Pancreas (tissue), 10 donors: ENCODE measurements at regions not wholly inside any gene's neighbourhood (a gene's known extent, or its start where the extent isn't known, plus 50 kb on each side); places are given as distances from the start of the nearest gene placed in this dataset.

Experiments
- ATAC-seq, 4 donors: fragments of 200-7000 bp; cut with Tn5 transposase; one replicate each; pipeline versions ENCODE4 v1.8.0 to v1.9.1; 2020; ENCODE audit warnings: mild to moderate bottlenecking in 4 of 4, moderate library complexity in 4 of 4
- DNase-seq, 6 donors: peaks; one replicate each; pipeline ENCODE4 v3.0.0-alpha.2; 2020
- FAIRE-seq: peaks from 2 replicates; lab custom pipeline; 2012; peaks lifted over from hg19 to GRCh38; lab: Jason Lieb, UNC
- H3K27ac ChIP-seq, 4 donors: fragments of 200-600 bp; sonication (generic); 1 replicate in 3 of 4; 2 replicates in 1 of 4; pipeline versions ENCODE4 v1.5.0 to v1.8.0; 2020
- H3K27me3 ChIP-seq, 4 donors: fragments of 200-600 bp; one replicate each; pipeline ENCODE4 v1.8.0; 2021
- H3K36me3 ChIP-seq, 3 donors: fragments of 200-600 bp; sonication (generic) in 1 of 3; one replicate each; pipeline versions ENCODE4 v1.5.0 to v1.8.0; 2020 to 2021
- H3K4me1 ChIP-seq, 3 donors: fragments of 200-600 bp; one replicate each; pipeline ENCODE4 v1.8.0; 2021
- H3K4me3 ChIP-seq, 4 donors: fragments of 200-600 bp; sonication (generic) in 2 of 4; one replicate each; pipeline versions ENCODE4 v1.5.0 to v1.8.0; 2020 to 2021
- H3K9me3 ChIP-seq, 4 donors: fragments of 200-600 bp; one replicate each; pipeline ENCODE4 v1.8.0; 2021
- CTCF ChIP-seq, 4 donors: fragments of 200-600 bp; sonication (generic) in 3 of 4; IDR thresholded peaks; one replicate each; pipeline versions ENCODE4 v1.5.0 to v1.8.0; 2021; ENCODE audit warnings: antibody characterized with exemption in 4 of 4
- WGBS, 2 donors: extraction: QIAGEN DNeasy Blood & Tissue Kit; methylation state at CpG; one replicate each; pipeline ENCODE4 v1.1.7; 2013; 5-methylcytosine and 5-hydroxymethylcytosine counted together
- intact Hi-C, 3 donors: fragments of 100-400 bp; cut with DNase I; formaldehyde crosslinking; loops; one replicate each; pipeline versions ENCODE4 v1.11.1 to v1.14.2; 2022
- donor health status: healthy with polysubstance abuse.
- donor health status: DM: no; HTN: no; CAD: no; lungs with moderate emphysema.
- donor health status: DM: no; HTN: no; CAD: no.
- donor health status: control.
- donor health status: control.
- donor health status: Bipolar disorder and iron deficiency.
- donor health status: DM: yes; HTN: yes; CAD: no.
- donor health status: DM: no; HTN: no; CAD: no.
- donor health status: DM: no; HTN: no; CAD: no.
- donor health status: DM: yes; HTN: yes; CAD: no.

- 62 to 67% methylated on average over 1 of the region's 1 CpG for WGBS, 2 donors
- DNase-seq: no peak
- no peak for FAIRE-seq
Measured at GRCh38 chr15:46636206-46636605, 1001.4 kb downstream of the SQOR start.

GRCh38 chr15:46644501-46645481 lies 1010.0 kb downstream of the SQOR start:
- H3K9me3 ChIP-seq: no peaks in the 10 kb centered on the region
- H3K4me1 ChIP-seq: peaks cover 0 to 9% (median 0%) of the 10 kb centered on the region in 3 donors
- intact Hi-C loops: no loop called here
- ATAC-seq: peak in 3 of 4 donors; percentile 67 to 90 (median 79)
- H3K4me3 ChIP-seq: peak overlapping the region in 1 of 4 donors; percentile 5
- H3K27ac ChIP-seq: peak overlapping the region in 1 of 4 donors; percentile 31
- no peaks in the 10 kb centered on the region for H3K36me3 ChIP-seq
- WGBS, 2 donors: 56% methylated on average over 4 of the region's 4 CpGs
- FAIRE-seq: peak; percentile 37
- H3K27me3 ChIP-seq: no peaks in the 10 kb centered on the region
- no peak for TF ChIP-seq CTCF (IDR thresholded peaks at IDR 0.05)
- no peak for DNase-seq

More at GRCh38 chr15:46636206-46636605, 1001.4 kb downstream of the SQOR start:
- Histone ChIP-seq H3K27me3 (no peaks in the 10 kb centered on the region), H3K4me3 (no peak overlapping the region), H3K9me3 (no peaks in the 10 kb centered on the region), H3K36me3 (no peaks in the 10 kb centered on the region), H3K27ac (no peak overlapping the region), H3K4me1 (no peaks in the 10 kb centered on the region)
- intact Hi-C loops: no loop called here
- ATAC-seq: no peak
- TF ChIP-seq CTCF (IDR thresholded peaks at IDR 0.05): no peak

GRCh38 chr15:46646490-46646889 lies 1011.7 kb downstream of the SQOR start:
- DNase-seq: no peak
- intact Hi-C loops: no loop called here
- no peak for TF ChIP-seq CTCF (IDR thresholded peaks at IDR 0.05)
- Histone ChIP-seq H3K4me3 (no peak overlapping the region), H3K27ac (no peak overlapping the region), H3K27me3 (no peaks in the 10 kb centered on the region), H3K4me1 (peaks cover 0 to 9% (median 0%) of the 10 kb centered on the region in 3 donors), H3K9me3 (no peaks in the 10 kb centered on the region), H3K36me3 (no peaks in the 10 kb centered on the region)
- FAIRE-seq: no peak
- 89 to 90% methylated on average over 1 of the region's 1 CpG for WGBS, 2 donors
- ATAC-seq: no peak

GRCh38 chr15:46647046-46647445 lies 1012.2 kb downstream of the SQOR start:
- Histone ChIP-seq H3K9me3 (no peaks in the 10 kb centered on the region), H3K36me3 (no peaks in the 10 kb centered on the region)
- intact Hi-C loops: no loop called here

More at GRCh38 chr15:46647046-46647445, 1012.2 kb downstream of the SQOR start:
- DNase-seq: no peak
- WGBS, 2 donors: 48 to 60% methylated on average over 1 of the region's 1 CpG
- no peak for FAIRE-seq
- H3K27ac ChIP-seq: no peak overlapping the region
- no peak for ATAC-seq
- TF ChIP-seq CTCF (IDR thresholded peaks at IDR 0.05): no peak
- H3K4me1 ChIP-seq: peaks cover 0 to 9% (median 0%) of the 10 kb centered on the region in 3 donors
- no peaks in the 10 kb centered on the region for H3K27me3 ChIP-seq
- H3K4me3 ChIP-seq: no peak overlapping the region
